ENCODE measurements at regions not wholly inside any gene's neighbourhood (a gene's known extent, or its start where the extent isn't known, plus 50 kb on each side); places are given as distances from the start of the nearest gene placed in this dataset.

- TF ChIP-seq TAF1 (IDR thresholded peaks at IDR 0.05; ENCODE audit: borderline replicate concordance, insufficient read depth, low read length) (no peak), POLR2AphosphoS5 (IDR thresholded peaks at IDR 0.05; ENCODE audit: low read depth, low read length) (no peak), SIN3A (IDR thresholded peaks at IDR 0.05; ENCODE audit: borderline replicate concordance, insufficient read depth, low read length) (no peak), REST (IDR thresholded peaks at IDR 0.05; ENCODE audit: insufficient read depth in 1 of 2, low read depth in 2 of 2, low read length in 2 of 2) (no peak)
Observed at GRCh38 chr10:129043691-129044090, 423.4 kb upstream of the MGMT start.

Data from PFSK-1 (cell line).